ENCODE measurements at regions not wholly inside any gene's neighbourhood (a gene's known extent, or its start where the extent isn't known, plus 50 kb on each side); places are given as distances from the start of the nearest gene placed in this dataset.

- Mint-ChIP-seq H3K27me3 (ENCODE audit: low read depth) (no peaks in the 10 kb centered on the region), H3K27ac (no peak overlapping the region), H3K36me3 (ENCODE audit: insufficient read depth in 2 of 2) (peaks cover 0 to 1% of the 10 kb centered on the region in 2 donors), H3K4me3 (no peak overlapping the region), H3K9me3 (no peaks in the 10 kb centered on the region), H3K4me1 (ENCODE audit: low read depth) (no peaks in the 10 kb centered on the region)
- ATAC-seq (replicated peaks in 1 of 2): no peak
- DNase-seq: no peak
Observed at GRCh38 chr1:56197946-56198345, 381.4 kb downstream of the PLPP3 start.

GRCh38 chr1:56196839-56197238, 382.5 kb downstream of the PLPP3 start:
- Mint-ChIP-seq H3K27me3 (ENCODE audit: low read depth) (no peaks in the 10 kb centered on the region), H3K36me3 (ENCODE audit: insufficient read depth in 2 of 2) (peaks cover 0 to 1% of the 10 kb centered on the region in 2 donors), H3K4me3 (no peak overlapping the region), H3K4me1 (ENCODE audit: low read depth) (no peaks in the 10 kb centered on the region), H3K27ac (no peak overlapping the region), H3K9me3 (no peaks in the 10 kb centered on the region)
- DNase-seq (no peak), ATAC-seq (replicated peaks in 1 of 2) (no peak)

- Mint-ChIP-seq H3K9me3 (no peaks in the 10 kb centered on the region), H3K27me3 (ENCODE audit: low read depth) (no peaks in the 10 kb centered on the region), H3K27ac (no peak overlapping the region), H3K4me3 (no peak overlapping the region), H3K4me1 (ENCODE audit: low read depth) (no peaks in the 10 kb centered on the region), H3K36me3 (ENCODE audit: insufficient read depth in 2 of 2) (peaks cover 0 to 1% of the 10 kb centered on the region in 2 donors)
- DNase-seq (no peak), ATAC-seq (replicated peaks in 1 of 2) (no peak)
Observed at GRCh38 chr1:56194701-56195300, 384.6 kb downstream of the PLPP3 start.

GRCh38 chr1:56193656-56194055, 385.7 kb downstream of the PLPP3 start:
- ATAC-seq (replicated peaks in 1 of 2): no peak
- H3K27me3 Mint-ChIP-seq (ENCODE audit: low read depth): no peaks in the 10 kb centered on the region
- H3K36me3 Mint-ChIP-seq (ENCODE audit: insufficient read depth in 2 of 2): peaks cover 0 to 1% of the 10 kb centered on the region in 2 donors
- no peaks in the 10 kb centered on the region for H3K4me1 Mint-ChIP-seq (ENCODE audit: low read depth)
- no peak for DNase-seq
- no peak overlapping the region for H3K27ac Mint-ChIP-seq
- no peaks in the 10 kb centered on the region for H3K9me3 Mint-ChIP-seq
- no peak overlapping the region for H3K4me3 Mint-ChIP-seq

GRCh38 chr1:56191369-56191768, 388.0 kb downstream of the PLPP3 start:
- no peak for ATAC-seq (replicated peaks in 1 of 2)
- H3K4me1 Mint-ChIP-seq (ENCODE audit: low read depth): no peaks in the 10 kb centered on the region
- H3K9me3 Mint-ChIP-seq: no peaks in the 10 kb centered on the region
- H3K27ac Mint-ChIP-seq: no peak overlapping the region
- no peaks in the 10 kb centered on the region for H3K27me3 Mint-ChIP-seq (ENCODE audit: low read depth)
- no peak for DNase-seq
- H3K36me3 Mint-ChIP-seq (ENCODE audit: insufficient read depth in 2 of 2): no peaks in the 10 kb centered on the region
- no peak overlapping the region for H3K4me3 Mint-ChIP-seq

GRCh38 chr1:56190806-56191365, 388.5 kb downstream of the PLPP3 start:
- DNase-seq (no peak), ATAC-seq (replicated peaks in 1 of 2) (no peak)
- H3K9me3 Mint-ChIP-seq: no peaks in the 10 kb centered on the region
- H3K4me3 Mint-ChIP-seq: no peak overlapping the region
- no peaks in the 10 kb centered on the region for H3K27me3 Mint-ChIP-seq (ENCODE audit: low read depth)
- H3K27ac Mint-ChIP-seq: no peak overlapping the region
- H3K36me3 Mint-ChIP-seq (ENCODE audit: insufficient read depth in 2 of 2): no peaks in the 10 kb centered on the region
- no peaks in the 10 kb centered on the region for H3K4me1 Mint-ChIP-seq (ENCODE audit: low read depth)

GRCh38 chr1:56189946-56190805, 389.2 kb downstream of the PLPP3 start:
- no peaks in the 10 kb centered on the region for H3K27me3 Mint-ChIP-seq (ENCODE audit: low read depth)
- ATAC-seq (replicated peaks in 1 of 2): no peak
- no peaks in the 10 kb centered on the region for H3K36me3 Mint-ChIP-seq (ENCODE audit: insufficient read depth in 2 of 2)
- no peaks in the 10 kb centered on the region for H3K9me3 Mint-ChIP-seq
- H3K4me3 Mint-ChIP-seq: no peak overlapping the region
- no peak for DNase-seq
- no peak overlapping the region for H3K27ac Mint-ChIP-seq
- no peaks in the 10 kb centered on the region for H3K4me1 Mint-ChIP-seq (ENCODE audit: low read depth)

GRCh38 chr1:56189454-56189853, 389.9 kb downstream of the PLPP3 start:
- Mint-ChIP-seq H3K4me3 (no peak overlapping the region), H3K9me3 (no peaks in the 10 kb centered on the region), H3K4me1 (ENCODE audit: low read depth) (no peaks in the 10 kb centered on the region), H3K36me3 (ENCODE audit: insufficient read depth in 2 of 2) (no peaks in the 10 kb centered on the region), H3K27me3 (ENCODE audit: low read depth) (no peaks in the 10 kb centered on the region), H3K27ac (no peak overlapping the region)
- DNase-seq (no peak), ATAC-seq (replicated peaks in 1 of 2) (no peak)

GRCh38 chr1:56188855-56189254, 390.5 kb downstream of the PLPP3 start:
- Mint-ChIP-seq H3K9me3 (no peaks in the 10 kb centered on the region), H3K27ac (no peak overlapping the region), H3K4me1 (ENCODE audit: low read depth) (no peaks in the 10 kb centered on the region), H3K27me3 (ENCODE audit: low read depth) (no peaks in the 10 kb centered on the region), H3K4me3 (no peak overlapping the region), H3K36me3 (ENCODE audit: insufficient read depth in 2 of 2) (no peaks in the 10 kb centered on the region)
- ATAC-seq (replicated peaks in 1 of 2): no peak
- no peak for DNase-seq

GRCh38 chr1:56188221-56188620, 391.1 kb downstream of the PLPP3 start:
- ATAC-seq (replicated peaks in 1 of 2): no peak
- H3K27me3 Mint-ChIP-seq (ENCODE audit: low read depth): no peaks in the 10 kb centered on the region
- no peaks in the 10 kb centered on the region for H3K4me1 Mint-ChIP-seq (ENCODE audit: low read depth)
- no peak overlapping the region for H3K27ac Mint-ChIP-seq
- H3K36me3 Mint-ChIP-seq (ENCODE audit: insufficient read depth in 2 of 2): no peaks in the 10 kb centered on the region
- no peak for DNase-seq
- no peaks in the 10 kb centered on the region for H3K9me3 Mint-ChIP-seq
- H3K4me3 Mint-ChIP-seq: no peak overlapping the region

GRCh38 chr1:56187405-56187804, 392.0 kb downstream of the PLPP3 start:
- no peaks in the 10 kb centered on the region for H3K36me3 Mint-ChIP-seq (ENCODE audit: insufficient read depth in 2 of 2)
- no peaks in the 10 kb centered on the region for H3K27me3 Mint-ChIP-seq (ENCODE audit: low read depth)
- no peaks in the 10 kb centered on the region for H3K4me1 Mint-ChIP-seq (ENCODE audit: low read depth)
- no peaks in the 10 kb centered on the region for H3K9me3 Mint-ChIP-seq
- DNase-seq (no peak), ATAC-seq (replicated peaks in 1 of 2) (no peak)
- no peak overlapping the region for H3K4me3 Mint-ChIP-seq
- no peak overlapping the region for H3K27ac Mint-ChIP-seq

- no peaks in the 10 kb centered on the region for H3K4me1 Mint-ChIP-seq (ENCODE audit: low read depth)
- H3K9me3 Mint-ChIP-seq: no peaks in the 10 kb centered on the region
- H3K27me3 Mint-ChIP-seq (ENCODE audit: low read depth): no peaks in the 10 kb centered on the region
- DNase-seq: no peak
- no peak overlapping the region for H3K27ac Mint-ChIP-seq
- H3K36me3 Mint-ChIP-seq (ENCODE audit: insufficient read depth in 2 of 2): no peaks in the 10 kb centered on the region
- ATAC-seq (replicated peaks in 1 of 2): no peak
- no peak overlapping the region for H3K4me3 Mint-ChIP-seq
Observed at GRCh38 chr1:56185493-56185892, 393.9 kb downstream of the PLPP3 start.

GRCh38 chr1:56183151-56183550, 396.2 kb downstream of the PLPP3 start:
- Mint-ChIP-seq H3K27me3 (ENCODE audit: low read depth) (no peaks in the 10 kb centered on the region), H3K4me1 (ENCODE audit: low read depth) (no peaks in the 10 kb centered on the region), H3K27ac (no peak overlapping the region), H3K4me3 (no peak overlapping the region), H3K9me3 (no peaks in the 10 kb centered on the region), H3K36me3 (ENCODE audit: insufficient read depth in 2 of 2) (no peaks in the 10 kb centered on the region)
- ATAC-seq (replicated peaks in 1 of 2) (no peak), DNase-seq (no peak)

Measured in activated T-cell treated with anti-CD3 and anti-CD28 coated beads, Interleukin-2, amount 50 U/mL, for 72 hours (primary cell).